SK-N-SH treated with all-trans-retinoic acid at 6 μM for 48 hours (cell line): ENCODE measurements at regions not wholly inside any gene's neighbourhood (a gene's known extent, or its start where the extent isn't known, plus 50 kb on each side); places are given as distances from the start of the nearest gene placed in this dataset.

Experiments used
- ATAC-seq: fragments of 200-7000 bp; cut with Tn5 transposase; 3 replicates; pipeline ENCODE4 v1.9.1; 2020; ENCODE audit warnings: mild to moderate bottlenecking, moderate library complexity
- ARNTL ChIP-seq: fragments of 450-650 bp; formaldehyde crosslinking; IDR thresholded peaks from 2 replicates; pipeline ENCODE4 v1.5.0; 2020; ENCODE audit warnings: low read depth, mild to moderate bottlenecking, moderate library complexity, borderline replicate concordance
- CSDC2 ChIP-seq: fragments of 250-450 bp; sonication (Bioruptor Pico); IDR thresholded peaks from 2 replicates; pipeline ENCODE4 v1.5.0; 2020; ENCODE audit warnings: mild to moderate bottlenecking, moderate library complexity
- ESRRG ChIP-seq: fragments of 250-450 bp; sonication (Bioruptor Pico); IDR thresholded peaks from 2 replicates; pipeline ENCODE4 v1.6.1; 2021; ENCODE audit warnings: mild to moderate bottlenecking
- GLIS3 ChIP-seq: fragments of 250-450 bp; sonication (Bioruptor Pico); IDR thresholded peaks from 2 replicates; pipeline ENCODE4 v1.5.0; 2020; ENCODE audit warnings: mild to moderate bottlenecking, moderate library complexity
- ISL1 ChIP-seq: fragments of 250-450 bp; sonication (Bioruptor Pico); IDR thresholded peaks from 2 replicates; pipeline ENCODE4 v2.1.2; 2022; ENCODE audit warnings: mild to moderate bottlenecking, moderate library complexity
- OSR1 ChIP-seq: fragments of 250-450 bp; sonication (Bioruptor Pico); IDR thresholded peaks from 2 replicates; pipeline ENCODE4 v1.8.0; 2022; ENCODE audit warnings: moderate library complexity, mild to moderate bottlenecking, inconsistent platforms
- PPARA ChIP-seq: fragments of 250-450 bp; sonication (Bioruptor Pico); IDR thresholded peaks from 2 replicates; pipeline ENCODE4 v1.5.0; 2020; ENCODE audit warnings: mild to moderate bottlenecking, borderline replicate concordance
- RARB ChIP-seq: fragments of 250-450 bp; sonication (Bioruptor Pico); IDR thresholded peaks from 2 replicates; pipeline ENCODE4 v1.8.0; 2021; ENCODE audit warnings: mild to moderate bottlenecking, moderate library complexity
- SNAI2 ChIP-seq: fragments of 250-450 bp; sonication (Bioruptor Pico); IDR thresholded peaks from 2 replicates; pipeline ENCODE4 v1.5.0; 2020; ENCODE audit warnings: mild to moderate bottlenecking, moderate library complexity
- TCF4 ChIP-seq: fragments of 250-450 bp; sonication (Bioruptor Pico); IDR thresholded peaks from 2 replicates; pipeline ENCODE4 v1.8.0; 2021; ENCODE audit warnings: mild to moderate bottlenecking, moderate library complexity, borderline replicate concordance
- ZC3H10 ChIP-seq: fragments of 250-450 bp; sonication (Bioruptor Pico); IDR thresholded peaks from 2 replicates; pipeline ENCODE4 v1.5.1; 2021; ENCODE audit warnings: mild to moderate bottlenecking, moderate library complexity
- ZFP3 ChIP-seq: fragments of 250-450 bp; sonication (Bioruptor Pico); IDR thresholded peaks from 2 replicates; pipeline ENCODE4 v1.5.0; 2020; ENCODE audit warnings: mild to moderate bottlenecking, moderate library complexity
- ZNF565 ChIP-seq: fragments of 450-650 bp; formaldehyde crosslinking; conservative IDR thresholded peaks from 2 replicates; pipeline ENCODE4 v1.5.0; 2020; ENCODE audit warnings: low read depth, mild to moderate bottlenecking, moderate library complexity
- ZNF70 ChIP-seq: fragments of 450-650 bp; formaldehyde crosslinking; IDR thresholded peaks from 2 replicates; pipeline ENCODE4 v1.5.0; 2020; ENCODE audit warnings: mild to moderate bottlenecking, moderate library complexity
- ZNF8 ChIP-seq: fragments of 450-650 bp; formaldehyde crosslinking; IDR thresholded peaks from 2 replicates; pipeline ENCODE4 v1.5.0; 2020; ENCODE audit warnings: mild to moderate bottlenecking, moderate library complexity
- TF ChIP-seq, protein P1 (sequence below): fragments of 250-450 bp; sonication (Bioruptor Pico); IDR thresholded peaks from 2 replicates; pipeline ENCODE4 v1.5.0; 2020; ENCODE audit warnings: mild to moderate bottlenecking, moderate library complexity
- TF ChIP-seq, protein P2 (sequence below): fragments of 250-450 bp; sonication (Bioruptor Pico); IDR thresholded peaks from 2 replicates; pipeline ENCODE4 v1.8.0; 2021; ENCODE audit warnings: low read depth, mild to moderate bottlenecking, moderate library complexity, borderline replicate concordance
- TF ChIP-seq, protein P3 (sequence below): fragments of 250-450 bp; sonication (Bioruptor Pico); IDR thresholded peaks from 2 replicates; pipeline ENCODE4 v1.5.1; 2021; ENCODE audit warnings: mild to moderate bottlenecking, moderate library complexity
- TF ChIP-seq, protein P4 (sequence below): fragments of 250-450 bp; sonication (Bioruptor Pico); IDR thresholded peaks from 2 replicates; pipeline ENCODE4 v1.8.0; 2020; ENCODE audit warnings: mild to moderate bottlenecking, moderate library complexity, borderline replicate concordance
- TF ChIP-seq, protein P5 (sequence below): fragments of 250-450 bp; sonication (Bioruptor Pico); IDR thresholded peaks from 2 replicates; pipeline ENCODE4 v1.5.1; 2020; ENCODE audit warnings: low read depth, mild to moderate bottlenecking, moderate library complexity

DNA sequence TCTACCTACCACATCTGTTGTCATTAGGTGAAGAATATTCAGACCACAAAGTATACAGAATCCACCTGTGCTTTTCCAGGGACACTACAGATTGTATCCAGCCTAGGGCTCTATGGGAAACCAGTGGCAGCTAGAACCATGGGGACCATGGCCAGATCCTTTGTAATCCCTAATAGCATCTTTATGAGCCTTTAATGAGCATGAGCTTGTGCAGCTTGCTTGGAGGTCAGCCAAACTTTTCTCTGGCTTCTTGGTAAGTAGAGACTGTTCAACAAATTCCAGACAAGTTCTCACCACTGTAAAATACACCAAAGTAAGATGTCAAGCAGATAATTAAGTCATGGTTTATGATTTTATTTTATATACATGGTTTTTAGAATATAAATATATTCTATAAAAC, 301.6 kb upstream of the ADGRB3 start:
- no peak for TF ChIP-seq ZNF565 (CRISPR knock-in tag)
- TF ChIP-seq SNAI2 (CRISPR knock-in tag): peak; percentile 65; the same call in 1 of the 2 replicates
- TF ChIP-seq ISL1 (CRISPR knock-in tag): peak; percentile 42
- TF ChIP-seq, protein P1, sequence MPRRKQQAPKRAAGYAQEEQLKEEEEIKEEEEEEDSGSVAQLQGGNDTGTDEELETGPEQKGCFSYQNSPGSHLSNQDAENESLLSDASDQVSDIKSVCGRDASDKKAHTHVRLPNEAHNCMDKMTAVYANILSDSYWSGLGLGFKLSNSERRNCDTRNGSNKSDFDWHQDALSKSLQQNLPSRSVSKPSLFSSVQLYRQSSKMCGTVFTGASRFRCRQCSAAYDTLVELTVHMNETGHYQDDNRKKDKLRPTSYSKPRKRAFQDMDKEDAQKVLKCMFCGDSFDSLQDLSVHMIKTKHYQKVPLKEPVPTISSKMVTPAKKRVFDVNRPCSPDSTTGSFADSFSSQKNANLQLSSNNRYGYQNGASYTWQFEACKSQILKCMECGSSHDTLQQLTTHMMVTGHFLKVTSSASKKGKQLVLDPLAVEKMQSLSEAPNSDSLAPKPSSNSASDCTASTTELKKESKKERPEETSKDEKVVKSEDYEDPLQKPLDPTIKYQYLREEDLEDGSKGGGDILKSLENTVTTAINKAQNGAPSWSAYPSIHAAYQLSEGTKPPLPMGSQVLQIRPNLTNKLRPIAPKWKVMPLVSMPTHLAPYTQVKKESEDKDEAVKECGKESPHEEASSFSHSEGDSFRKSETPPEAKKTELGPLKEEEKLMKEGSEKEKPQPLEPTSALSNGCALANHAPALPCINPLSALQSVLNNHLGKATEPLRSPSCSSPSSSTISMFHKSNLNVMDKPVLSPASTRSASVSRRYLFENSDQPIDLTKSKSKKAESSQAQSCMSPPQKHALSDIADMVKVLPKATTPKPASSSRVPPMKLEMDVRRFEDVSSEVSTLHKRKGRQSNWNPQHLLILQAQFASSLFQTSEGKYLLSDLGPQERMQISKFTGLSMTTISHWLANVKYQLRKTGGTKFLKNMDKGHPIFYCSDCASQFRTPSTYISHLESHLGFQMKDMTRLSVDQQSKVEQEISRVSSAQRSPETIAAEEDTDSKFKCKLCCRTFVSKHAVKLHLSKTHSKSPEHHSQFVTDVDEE (CRISPR knock-in tag): peak; percentile 56; the same call in 1 of the 2 replicates
- TF ChIP-seq, protein P2, sequence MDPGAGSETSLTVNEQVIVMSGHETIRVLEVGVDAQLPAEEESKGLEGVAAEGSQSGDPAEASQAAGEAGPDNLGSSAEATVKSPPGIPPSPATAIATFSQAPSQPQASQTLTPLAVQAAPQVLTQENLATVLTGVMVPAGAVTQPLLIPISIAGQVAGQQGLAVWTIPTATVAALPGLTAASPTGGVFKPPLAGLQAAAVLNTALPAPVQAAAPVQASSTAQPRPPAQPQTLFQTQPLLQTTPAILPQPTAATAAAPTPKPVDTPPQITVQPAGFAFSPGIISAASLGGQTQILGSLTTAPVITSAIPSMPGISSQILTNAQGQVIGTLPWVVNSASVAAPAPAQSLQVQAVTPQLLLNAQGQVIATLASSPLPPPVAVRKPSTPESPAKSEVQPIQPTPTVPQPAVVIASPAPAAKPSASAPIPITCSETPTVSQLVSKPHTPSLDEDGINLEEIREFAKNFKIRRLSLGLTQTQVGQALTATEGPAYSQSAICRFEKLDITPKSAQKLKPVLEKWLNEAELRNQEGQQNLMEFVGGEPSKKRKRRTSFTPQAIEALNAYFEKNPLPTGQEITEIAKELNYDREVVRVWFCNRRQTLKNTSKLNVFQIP (CRISPR knock-in tag): no peak
- TF ChIP-seq TCF4 (CRISPR knock-in tag): peak; percentile 71
- TF ChIP-seq CSDC2: no peak
- ATAC-seq: no peak

DNA sequence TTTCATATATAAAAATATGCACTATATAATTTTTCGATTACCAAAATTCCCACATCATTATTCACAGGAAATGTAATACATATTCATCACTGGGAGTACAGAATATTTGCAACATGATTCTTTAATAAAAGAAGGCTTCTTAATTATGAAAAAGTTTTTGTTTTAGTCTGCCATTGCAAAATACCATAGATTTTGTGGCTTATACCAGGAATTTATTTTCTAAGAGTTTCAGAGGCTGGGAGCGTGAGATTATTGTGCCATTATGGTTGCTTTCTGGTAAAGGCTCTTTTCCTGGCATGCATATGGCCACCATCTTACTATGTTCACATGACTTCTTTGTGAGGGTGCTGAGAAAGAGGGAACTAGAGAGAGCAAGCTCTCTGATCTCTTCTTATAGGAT, 306.9 kb upstream of the ADGRB3 start:
- ATAC-seq: no peak
- TF ChIP-seq OSR1 (CRISPR knock-in tag) (no peak), ZNF70 (CRISPR knock-in tag) (no peak), SNAI2 (CRISPR knock-in tag) (no peak), ZNF8 (CRISPR knock-in tag) (no peak), RARB (no peak), ZC3H10 (CRISPR knock-in tag) (no peak), ARNTL (CRISPR knock-in tag) (no peak), ZFP3 (CRISPR knock-in tag) (no peak), CSDC2 (no peak), ESRRG (CRISPR knock-in tag) (no peak)
- TF ChIP-seq, protein P3, sequence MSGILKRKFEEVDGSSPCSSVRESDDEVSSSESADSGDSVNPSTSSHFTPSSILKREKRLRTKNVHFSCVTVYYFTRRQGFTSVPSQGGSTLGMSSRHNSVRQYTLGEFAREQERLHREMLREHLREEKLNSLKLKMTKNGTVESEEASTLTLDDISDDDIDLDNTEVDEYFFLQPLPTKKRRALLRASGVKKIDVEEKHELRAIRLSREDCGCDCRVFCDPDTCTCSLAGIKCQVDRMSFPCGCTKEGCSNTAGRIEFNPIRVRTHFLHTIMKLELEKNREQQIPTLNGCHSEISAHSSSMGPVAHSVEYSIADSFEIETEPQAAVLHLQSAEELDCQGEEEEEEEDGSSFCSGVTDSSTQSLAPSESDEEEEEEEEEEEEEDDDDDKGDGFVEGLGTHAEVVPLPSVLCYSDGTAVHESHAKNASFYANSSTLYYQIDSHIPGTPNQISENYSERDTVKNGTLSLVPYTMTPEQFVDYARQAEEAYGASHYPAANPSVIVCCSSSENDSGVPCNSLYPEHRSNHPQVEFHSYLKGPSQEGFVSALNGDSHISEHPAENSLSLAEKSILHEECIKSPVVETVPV (CRISPR knock-in tag): no peak
- TF ChIP-seq, protein P4, sequence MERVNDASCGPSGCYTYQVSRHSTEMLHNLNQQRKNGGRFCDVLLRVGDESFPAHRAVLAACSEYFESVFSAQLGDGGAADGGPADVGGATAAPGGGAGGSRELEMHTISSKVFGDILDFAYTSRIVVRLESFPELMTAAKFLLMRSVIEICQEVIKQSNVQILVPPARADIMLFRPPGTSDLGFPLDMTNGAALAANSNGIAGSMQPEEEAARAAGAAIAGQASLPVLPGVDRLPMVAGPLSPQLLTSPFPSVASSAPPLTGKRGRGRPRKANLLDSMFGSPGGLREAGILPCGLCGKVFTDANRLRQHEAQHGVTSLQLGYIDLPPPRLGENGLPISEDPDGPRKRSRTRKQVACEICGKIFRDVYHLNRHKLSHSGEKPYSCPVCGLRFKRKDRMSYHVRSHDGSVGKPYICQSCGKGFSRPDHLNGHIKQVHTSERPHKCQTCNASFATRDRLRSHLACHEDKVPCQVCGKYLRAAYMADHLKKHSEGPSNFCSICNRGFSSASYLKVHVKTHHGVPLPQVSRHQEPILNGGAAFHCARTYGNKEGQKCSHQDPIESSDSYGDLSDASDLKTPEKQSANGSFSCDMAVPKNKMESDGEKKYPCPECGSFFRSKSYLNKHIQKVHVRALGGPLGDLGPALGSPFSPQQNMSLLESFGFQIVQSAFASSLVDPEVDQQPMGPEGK (CRISPR knock-in tag): no peak
- TF ChIP-seq, protein P2 (CRISPR knock-in tag): no peak

DNA sequence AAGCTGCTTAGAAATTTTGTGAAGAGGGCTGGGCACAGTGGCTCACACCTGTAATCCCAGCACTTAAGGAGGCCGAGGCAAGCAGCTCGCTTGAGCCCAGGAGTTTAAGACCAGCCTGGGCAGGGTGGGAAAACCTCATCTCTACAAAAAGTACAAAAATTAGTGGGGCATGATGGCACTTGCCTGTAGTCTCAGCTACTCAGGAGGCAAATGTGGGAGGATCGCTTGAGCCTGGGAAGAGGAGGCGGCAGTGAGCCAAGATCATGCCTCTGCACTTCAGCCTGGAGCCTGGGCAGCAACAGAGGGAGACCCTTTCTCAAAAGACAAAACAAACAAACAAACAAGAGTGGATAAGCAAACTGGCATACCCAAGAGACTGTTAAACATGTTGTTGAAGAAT, 308.3 kb upstream of the ADGRB3 start:
- TF ChIP-seq CSDC2: no peak
- no peak for TF ChIP-seq SNAI2 (CRISPR knock-in tag)
- TF ChIP-seq, protein P4 (CRISPR knock-in tag): no peak
- TF ChIP-seq, protein P1 (CRISPR knock-in tag): no peak
- TF ChIP-seq, protein P5, sequence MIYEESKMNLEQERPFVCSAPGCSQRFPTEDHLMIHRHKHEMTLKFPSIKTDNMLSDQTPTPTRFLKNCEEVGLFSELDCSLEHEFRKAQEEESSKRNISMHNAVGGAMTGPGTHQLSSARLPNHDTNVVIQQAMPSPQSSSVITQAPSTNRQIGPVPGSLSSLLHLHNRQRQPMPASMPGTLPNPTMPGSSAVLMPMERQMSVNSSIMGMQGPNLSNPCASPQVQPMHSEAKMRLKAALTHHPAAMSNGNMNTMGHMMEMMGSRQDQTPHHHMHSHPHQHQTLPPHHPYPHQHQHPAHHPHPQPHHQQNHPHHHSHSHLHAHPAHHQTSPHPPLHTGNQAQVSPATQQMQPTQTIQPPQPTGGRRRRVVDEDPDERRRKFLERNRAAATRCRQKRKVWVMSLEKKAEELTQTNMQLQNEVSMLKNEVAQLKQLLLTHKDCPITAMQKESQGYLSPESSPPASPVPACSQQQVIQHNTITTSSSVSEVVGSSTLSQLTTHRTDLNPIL (CRISPR knock-in tag): no peak
- TF ChIP-seq RARB: no peak
- no peak for TF ChIP-seq GLIS3
- TF ChIP-seq ISL1 (CRISPR knock-in tag): no peak
- TF ChIP-seq ZFP3 (CRISPR knock-in tag): no peak
- no peak for TF ChIP-seq ESRRG (CRISPR knock-in tag)
- TF ChIP-seq PPARA: no peak
- no peak for ATAC-seq
